MM.1S (cell line): ENCODE measurements at regions not wholly inside any gene's neighbourhood (a gene's known extent, or its start where the extent isn't known, plus 50 kb on each side); places are given as distances from the start of the nearest gene placed in this dataset.

Experiments
- CTCF ChIP-seq: fragments of 300-600 bp; sonication (generic); IDR thresholded peaks from 2 replicates; pipeline ENCODE4 v1.5.1; 2016; ENCODE audit warnings: antibody characterized with exemption, low read length, mixed read lengths
- EZH2 ChIP-seq: fragments of 300-600 bp; sonication (generic); optimal IDR thresholded peaks from 2 replicates; pipeline ENCODE3; 2017; ENCODE audit warnings: low read depth, mild to moderate bottlenecking, antibody characterized with exemption, low read length, mixed read lengths
- EZH2phosphoT487 ChIP-seq: fragments of 300-600 bp; sonication (generic); IDR thresholded peaks from 2 replicates; pipeline ENCODE4 v1.6.1; 2018; ENCODE audit warnings: antibody characterized with exemption, low read length

- TF ChIP-seq CTCF, result no peak
- TF ChIP-seq EZH2, result no peak
- no peak for TF ChIP-seq EZH2phosphoT487
These were observed 659.3 kb upstream of the SLIT2 start for GRCh38 chr4:19592391-19592790.
